Naive B cell (primary cell): ENCODE measurements at regions not wholly inside any gene's neighbourhood (a gene's known extent, or its start where the extent isn't known, plus 50 kb on each side); places are given as distances from the start of the nearest gene placed in this dataset.
A peak's percentile ranks its signal among the peaks of the same experiment; 100 is the strongest.

ENCODE experiments used
- ATAC-seq, 2 donors: fragments of 150-1000 bp; cut with Tn5 transposase; 2 replicates each; pipeline ENCODE4 v1.10.0; 2021; ENCODE audit warnings: low read depth in 2 of 2, mild to moderate bottlenecking in 2 of 2, moderate library complexity in 2 of 2
- DNase-seq: peaks from one replicate; pipeline ENCODE4 v3.0.0; 2022
- H3K27ac Mint-ChIP-seq, 6 donors: one replicate each; pipeline ENCODE4 v1.8.0; 2020 to 2022; ENCODE audit warnings: mild to moderate bottlenecking in 6 of 6, mixed read lengths in 6 of 6, moderate library complexity in 5 of 6, inconsistent platforms in 2 of 6
- H3K27me3 Mint-ChIP-seq, 3 donors: one replicate each; pipeline ENCODE4 v1.8.0; 2021 to 2022; ENCODE audit warnings: mixed read lengths in 3 of 3, mild to moderate bottlenecking in 1 of 3
- H3K36me3 Mint-ChIP-seq, 2 donors: one replicate each; pipeline ENCODE4 v1.8.0; 2020 to 2022; ENCODE audit warnings: mixed read lengths in 2 of 2, inconsistent platforms in 1 of 2, mild to moderate bottlenecking in 1 of 2
- H3K4me1 Mint-ChIP-seq, 3 donors: one replicate each; pipeline ENCODE4 v1.8.0; 2020 to 2022; ENCODE audit warnings: mixed read lengths in 3 of 3, inconsistent platforms in 1 of 3, mild to moderate bottlenecking in 1 of 3, moderate library complexity in 1 of 3
- H3K4me3 Mint-ChIP-seq, 8 donors: one replicate each; pipeline ENCODE4 v1.8.0; 2020 to 2022; ENCODE audit warnings: mild to moderate bottlenecking in 8 of 8, mixed read lengths in 8 of 8, moderate library complexity in 8 of 8, inconsistent platforms in 2 of 8
- H3K9me3 Mint-ChIP-seq, 7 donors: one replicate each; pipeline ENCODE4 v1.8.0; 2020 to 2022; ENCODE audit warnings: mixed read lengths in 7 of 7, mild to moderate bottlenecking in 5 of 7, inconsistent platforms in 2 of 7, moderate library complexity in 1 of 7

DNA sequence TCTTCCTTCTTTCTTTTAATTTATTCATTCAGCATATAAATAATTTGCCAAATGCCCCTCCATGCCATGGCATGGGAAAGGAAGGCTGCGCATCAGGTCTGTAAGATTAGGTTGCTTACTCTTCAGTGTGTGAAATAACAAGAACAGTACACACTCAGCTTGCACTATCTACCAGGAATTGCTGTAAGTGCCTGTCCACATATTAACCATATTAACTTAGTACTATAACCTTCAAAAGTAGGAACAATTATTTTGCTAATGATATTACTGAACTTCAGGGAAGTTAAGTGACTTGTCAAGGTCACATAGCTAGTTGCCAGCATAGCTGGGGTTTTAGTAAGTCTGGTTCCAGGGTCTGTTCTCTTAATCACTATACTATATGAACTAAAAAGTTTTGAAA, 89.2 kb upstream of the PMFBP1 start:
- no peak for ATAC-seq
- Mint-ChIP-seq H3K4me1 (no peaks in the 10 kb centered on the region), H3K27ac (no peak overlapping the region)

DNA sequence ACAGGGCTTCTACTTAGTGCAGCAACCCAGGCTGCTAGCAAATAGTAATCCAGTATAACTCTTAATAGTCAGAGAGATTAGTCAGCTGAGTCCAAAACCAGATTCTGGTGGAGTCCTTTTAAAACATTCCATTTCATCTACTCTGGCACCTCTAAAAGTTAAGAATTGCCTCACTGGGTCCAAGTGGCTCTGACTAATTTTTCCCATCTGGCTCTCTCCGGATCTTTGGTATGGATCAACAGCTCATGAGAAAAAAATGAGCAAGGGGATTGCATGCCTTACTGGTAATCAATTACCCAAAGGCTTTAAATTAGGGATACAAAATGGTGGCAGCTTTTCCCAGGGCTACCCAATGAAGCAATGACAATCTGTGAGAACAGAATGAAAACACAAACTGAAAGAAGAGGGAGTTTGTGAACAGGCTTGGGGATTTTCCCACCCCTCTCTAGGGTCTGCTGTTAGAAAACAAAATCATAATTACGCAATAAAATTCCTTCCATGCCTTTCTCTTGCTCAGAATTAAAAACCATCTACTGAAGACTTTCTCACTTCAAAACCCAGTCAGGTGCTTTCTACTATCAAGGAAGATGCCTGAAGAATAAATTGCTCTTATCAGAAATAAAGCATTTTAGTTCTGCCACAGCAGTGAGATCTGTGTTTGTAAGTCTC, 84.6 kb upstream of the PMFBP1 start:
- ATAC-seq: no peak
- DNase-seq: no peak
- Mint-ChIP-seq H3K27me3 (no peaks in the 10 kb centered on the region), H3K4me3 (no peak overlapping the region), H3K9me3 (peaks cover 0 to 6% (median 0%) of the 10 kb centered on the region in 7 donors), H3K27ac (no peak overlapping the region), H3K36me3 (no peaks in the 10 kb centered on the region), H3K4me1 (no peaks in the 10 kb centered on the region)

More for the DNA sequence above, 89.2 kb upstream of the PMFBP1 start:
- no peak overlapping the region for H3K4me3 Mint-ChIP-seq
- peaks cover 0 to 6% (median 0%) of the 10 kb centered on the region in 7 donors for H3K9me3 Mint-ChIP-seq
- H3K27me3 Mint-ChIP-seq: no peaks in the 10 kb centered on the region
- H3K36me3 Mint-ChIP-seq: no peaks in the 10 kb centered on the region
- DNase-seq: no peak

DNA sequence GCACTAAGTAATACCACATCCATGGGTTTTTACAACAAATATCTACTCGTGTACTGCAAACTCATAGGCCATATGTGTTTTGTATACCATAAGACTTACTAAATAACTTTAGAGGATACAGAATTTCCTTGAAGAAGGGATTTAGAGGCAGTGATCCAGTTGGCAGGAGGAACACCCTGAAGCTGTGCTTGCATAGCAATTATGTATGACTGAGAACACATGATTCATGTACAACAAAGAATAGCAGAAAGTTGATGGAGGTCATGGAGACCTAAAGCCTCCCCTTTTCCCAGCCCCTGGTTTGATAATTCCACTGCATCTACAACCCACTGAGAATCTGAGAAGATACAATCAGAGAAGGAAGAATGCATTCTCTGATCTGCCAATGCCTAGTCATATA, 83.8 kb upstream of the PMFBP1 start:
- no peak for DNase-seq

DNA sequence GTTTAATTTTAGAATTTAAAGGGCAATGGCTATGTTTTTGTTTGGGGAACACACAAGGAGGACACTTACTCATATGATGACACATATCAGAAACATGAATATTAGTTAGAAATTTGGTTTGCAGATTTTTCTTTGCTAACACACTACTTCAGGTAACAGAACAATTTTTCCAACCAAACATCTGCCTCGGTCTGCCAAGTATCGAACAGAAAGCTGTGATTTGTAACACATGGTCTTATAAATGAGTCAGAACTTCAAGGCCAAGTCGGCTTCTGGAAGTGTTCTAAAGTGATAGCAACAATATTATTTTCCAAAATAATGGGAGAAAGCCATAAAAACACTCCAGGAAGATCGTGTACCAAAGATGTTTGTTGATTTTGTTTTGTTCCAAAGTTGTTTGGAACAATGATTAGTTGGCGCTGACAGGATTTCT, 75.9 kb upstream of the PMFBP1 start:
- DNase-seq: no peak
- H3K27me3 Mint-ChIP-seq: no peaks in the 10 kb centered on the region
- no peaks in the 10 kb centered on the region for H3K36me3 Mint-ChIP-seq
- H3K4me1 Mint-ChIP-seq: no peaks in the 10 kb centered on the region
- ATAC-seq: no peak
- no peak overlapping the region for H3K27ac Mint-ChIP-seq
- no peaks in the 10 kb centered on the region for H3K9me3 Mint-ChIP-seq
- no peak overlapping the region for H3K4me3 Mint-ChIP-seq

More for the DNA sequence above, 83.8 kb upstream of the PMFBP1 start:
- H3K27ac Mint-ChIP-seq: no peak overlapping the region
- no peaks in the 10 kb centered on the region for H3K27me3 Mint-ChIP-seq
- no peak overlapping the region for H3K4me3 Mint-ChIP-seq
- H3K4me1 Mint-ChIP-seq: no peaks in the 10 kb centered on the region
- no peaks in the 10 kb centered on the region for H3K36me3 Mint-ChIP-seq
- peaks cover 0 to 6% (median 0%) of the 10 kb centered on the region in 7 donors for H3K9me3 Mint-ChIP-seq
- ATAC-seq: no peak

DNA sequence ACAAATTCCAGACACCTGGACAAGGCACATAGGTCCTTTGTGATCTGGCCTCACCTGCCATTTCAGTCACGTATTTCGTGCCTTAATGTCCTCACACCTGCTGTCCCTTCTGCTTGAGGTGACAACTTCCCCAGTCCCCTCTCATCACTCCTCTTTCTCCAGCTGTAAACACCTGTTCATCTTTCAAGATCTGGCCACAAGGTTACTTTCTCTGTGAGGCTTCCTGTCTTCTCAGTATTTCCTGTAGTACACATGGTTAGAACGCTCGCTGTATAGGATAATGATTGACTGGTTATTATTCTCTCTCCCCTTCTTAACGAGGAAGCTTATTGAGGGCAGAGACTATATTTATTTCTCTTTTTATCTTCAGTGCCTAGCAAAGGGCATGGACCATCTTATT, 74.5 kb upstream of the PMFBP1 start:
- ATAC-seq: no peak
- H3K27ac Mint-ChIP-seq: peak overlapping the region in 1 of 6 donors; percentile 54
- no peak for DNase-seq
- H3K4me3 Mint-ChIP-seq: no peak overlapping the region
- H3K27me3 Mint-ChIP-seq: no peaks in the 10 kb centered on the region
- no peaks in the 10 kb centered on the region for H3K36me3 Mint-ChIP-seq
- no peaks in the 10 kb centered on the region for H3K9me3 Mint-ChIP-seq
- no peaks in the 10 kb centered on the region for H3K4me1 Mint-ChIP-seq

DNA sequence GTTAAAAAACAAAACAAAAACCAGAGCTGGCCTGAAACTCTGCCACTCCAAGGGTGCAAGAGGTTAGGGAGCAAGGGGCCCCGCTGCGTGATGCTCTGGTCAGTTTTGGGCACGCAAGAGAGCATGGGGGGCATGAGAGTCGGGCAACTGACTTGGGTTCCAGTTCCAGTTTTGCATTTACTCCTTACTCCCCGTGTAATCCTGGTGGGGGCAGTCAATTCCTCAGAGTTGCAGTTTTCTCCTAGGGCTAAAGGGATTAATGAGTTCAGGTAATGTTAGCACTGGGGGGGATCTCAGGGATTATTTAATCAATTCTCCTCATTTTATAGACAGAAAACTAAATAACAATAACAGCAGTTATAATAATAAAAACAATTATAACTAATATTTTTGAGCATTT, 72.9 kb upstream of the PMFBP1 start:
- Mint-ChIP-seq H3K27me3 (no peaks in the 10 kb centered on the region), H3K4me3 (no peak overlapping the region), H3K36me3 (no peaks in the 10 kb centered on the region), H3K27ac (no peak overlapping the region), H3K4me1 (no peaks in the 10 kb centered on the region), H3K9me3 (no peaks in the 10 kb centered on the region)
- DNase-seq (no peak), ATAC-seq (no peak)

DNA sequence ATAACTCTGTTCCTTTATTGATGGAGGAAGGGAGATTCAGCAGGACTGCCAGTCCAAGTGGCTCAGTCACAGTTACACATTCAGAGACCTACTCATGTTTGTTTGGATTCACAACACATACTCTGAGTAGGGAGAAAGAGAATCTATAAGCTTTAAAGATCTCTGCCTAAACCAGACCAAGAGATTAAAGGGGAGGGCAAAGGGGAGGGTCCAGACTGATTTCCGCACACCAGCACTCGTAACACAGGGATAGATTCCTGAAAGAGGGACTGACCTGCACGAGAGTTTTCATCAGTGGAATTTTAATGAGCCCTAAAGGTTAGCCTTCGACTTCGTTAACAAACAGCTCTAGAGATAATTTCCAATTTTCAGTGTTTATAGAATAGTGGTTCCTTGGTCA, 71.7 kb upstream of the PMFBP1 start:
- ATAC-seq (no peak), DNase-seq (no peak)
- no peak overlapping the region for H3K27ac Mint-ChIP-seq
- no peaks in the 10 kb centered on the region for H3K9me3 Mint-ChIP-seq
- no peaks in the 10 kb centered on the region for H3K36me3 Mint-ChIP-seq
- no peaks in the 10 kb centered on the region for H3K4me1 Mint-ChIP-seq
- H3K4me3 Mint-ChIP-seq: no peak overlapping the region
- H3K27me3 Mint-ChIP-seq: no peaks in the 10 kb centered on the region

DNA sequence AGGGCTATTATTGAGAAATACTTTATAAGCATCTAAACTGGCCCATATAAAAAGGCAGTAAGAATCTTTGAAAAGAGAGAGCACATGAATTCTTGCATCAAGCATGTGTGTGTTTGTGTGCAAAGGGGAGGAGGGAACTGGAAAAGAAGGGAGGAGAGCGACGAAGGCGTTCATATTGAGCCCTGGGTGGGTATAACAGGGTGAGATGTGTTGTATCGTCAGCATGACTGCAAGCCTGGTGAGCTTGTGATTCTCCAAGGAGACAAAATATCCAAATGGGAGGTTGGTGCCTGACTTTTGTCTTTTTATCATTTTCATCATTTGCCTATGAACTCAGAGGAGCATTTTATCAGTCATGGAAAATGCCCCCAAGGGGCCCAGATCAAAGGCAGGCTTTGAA, 70.8 kb upstream of the PMFBP1 start:
- no peaks in the 10 kb centered on the region for H3K27me3 Mint-ChIP-seq
- no peaks in the 10 kb centered on the region for H3K36me3 Mint-ChIP-seq
- DNase-seq (no peak), ATAC-seq (no peak)
- no peaks in the 10 kb centered on the region for H3K9me3 Mint-ChIP-seq
- no peak overlapping the region for H3K4me3 Mint-ChIP-seq
- H3K4me1 Mint-ChIP-seq: no peaks in the 10 kb centered on the region
- no peak overlapping the region for H3K27ac Mint-ChIP-seq

DNA sequence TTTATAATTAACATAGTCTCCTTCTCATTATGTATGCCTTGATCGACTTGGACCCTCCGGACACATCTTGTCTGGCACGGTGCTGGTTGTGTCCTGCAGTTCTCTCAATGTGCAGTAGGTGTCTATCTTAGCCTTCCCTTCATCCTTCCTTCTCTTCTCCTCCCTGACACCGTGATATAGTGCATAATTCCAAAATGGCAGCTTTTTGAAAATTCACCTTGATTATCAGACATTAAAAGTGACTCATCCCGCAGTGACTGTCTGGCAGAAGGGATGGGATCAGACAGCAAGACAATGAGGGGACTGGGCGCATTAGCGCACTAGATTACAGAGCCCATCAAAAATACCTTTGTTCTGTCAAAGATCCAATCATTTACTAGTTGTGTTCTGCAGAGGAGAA, 70.0 kb upstream of the PMFBP1 start:
- peak; percentile 0 for DNase-seq

DNA sequence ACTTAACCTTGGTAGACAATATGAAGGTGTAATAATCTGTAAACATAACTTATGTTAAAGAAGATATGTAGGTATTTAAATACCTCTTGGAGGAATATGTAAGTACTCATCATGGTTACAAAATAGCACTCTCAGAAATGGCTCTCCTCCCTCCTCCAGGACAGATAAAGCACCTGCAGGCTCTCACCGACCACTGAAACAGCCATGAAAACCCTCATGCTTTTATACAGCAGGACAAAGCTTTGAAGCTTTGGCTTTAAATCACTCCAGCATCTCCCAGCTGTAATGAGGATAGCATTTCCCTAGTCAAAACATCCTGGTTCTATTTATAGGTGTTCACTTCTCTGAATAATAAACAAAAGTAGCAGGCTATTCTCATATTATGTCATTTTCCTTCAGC, 69.1 kb upstream of the PMFBP1 start:
- no peak for DNase-seq
- Mint-ChIP-seq H3K4me3 (no peak overlapping the region), H3K4me1 (no peaks in the 10 kb centered on the region), H3K27ac (no peak overlapping the region), H3K36me3 (peaks cover 0 to 1% of the 10 kb centered on the region in 2 donors), H3K27me3 (no peaks in the 10 kb centered on the region), H3K9me3 (no peaks in the 10 kb centered on the region)
- ATAC-seq: no peak

More for the DNA sequence above, 70.0 kb upstream of the PMFBP1 start:
- Mint-ChIP-seq H3K4me3 (no peak overlapping the region), H3K27ac (no peak overlapping the region), H3K9me3 (no peaks in the 10 kb centered on the region), H3K4me1 (no peaks in the 10 kb centered on the region), H3K27me3 (no peaks in the 10 kb centered on the region), H3K36me3 (no peaks in the 10 kb centered on the region)
- no peak for ATAC-seq

DNA sequence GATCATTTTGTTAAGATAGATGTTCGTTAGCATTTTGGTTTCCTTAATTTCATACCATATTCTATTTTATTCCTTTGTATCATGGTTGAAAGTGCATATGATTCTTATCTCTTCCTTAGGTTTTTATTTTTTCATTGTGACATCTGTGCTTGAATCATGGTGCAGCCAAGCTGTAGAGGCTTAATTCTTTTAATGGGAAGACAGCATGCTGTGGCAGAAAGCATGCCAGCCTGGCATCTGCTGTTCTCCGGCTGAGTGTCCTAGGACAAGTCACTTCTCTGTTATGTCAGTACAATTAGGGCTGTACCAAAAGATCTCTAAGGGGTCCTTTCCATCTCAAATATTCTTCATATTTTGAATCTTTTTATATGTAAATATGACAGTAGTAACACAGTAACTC, 68.5 kb upstream of the PMFBP1 start:
- ATAC-seq: no peak
- no peaks in the 10 kb centered on the region for H3K9me3 Mint-ChIP-seq
- DNase-seq: no peak

DNA sequence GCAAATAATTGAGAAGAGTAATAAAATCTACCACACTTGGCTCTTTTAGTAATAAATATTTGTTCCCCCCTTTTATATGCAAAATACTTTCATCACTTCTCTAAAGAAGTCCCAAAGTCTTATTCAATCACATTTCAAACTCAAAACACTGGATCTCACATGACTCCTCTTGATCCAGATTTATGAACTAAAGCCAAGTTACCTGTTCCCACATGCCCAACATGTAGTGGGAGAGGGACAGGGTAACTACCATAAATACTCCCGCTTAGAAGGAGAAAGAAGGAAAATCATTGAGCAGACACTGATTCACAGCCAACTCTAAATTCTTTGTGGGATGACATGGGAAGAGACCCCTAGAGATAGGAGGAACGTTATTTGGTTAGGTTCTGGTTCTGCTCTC, 64.9 kb upstream of the PMFBP1 start:
- Mint-ChIP-seq H3K36me3 (peaks cover 0 to 5% of the 10 kb centered on the region in 2 donors), H3K4me1 (no peaks in the 10 kb centered on the region), H3K9me3 (peaks cover 0 to 2% (median 0%) of the 10 kb centered on the region in 7 donors), H3K27ac (peak overlapping the region in 1 of 6 donors; percentile 75), H3K27me3 (no peaks in the 10 kb centered on the region), H3K4me3 (no peak overlapping the region)
- DNase-seq (no peak), ATAC-seq (no peak)

More for the DNA sequence above, 68.5 kb upstream of the PMFBP1 start:
- Mint-ChIP-seq H3K27me3 (no peaks in the 10 kb centered on the region), H3K4me1 (no peaks in the 10 kb centered on the region), H3K27ac (no peak overlapping the region), H3K36me3 (peaks cover 0 to 5% of the 10 kb centered on the region in 2 donors), H3K4me3 (no peak overlapping the region)

DNA sequence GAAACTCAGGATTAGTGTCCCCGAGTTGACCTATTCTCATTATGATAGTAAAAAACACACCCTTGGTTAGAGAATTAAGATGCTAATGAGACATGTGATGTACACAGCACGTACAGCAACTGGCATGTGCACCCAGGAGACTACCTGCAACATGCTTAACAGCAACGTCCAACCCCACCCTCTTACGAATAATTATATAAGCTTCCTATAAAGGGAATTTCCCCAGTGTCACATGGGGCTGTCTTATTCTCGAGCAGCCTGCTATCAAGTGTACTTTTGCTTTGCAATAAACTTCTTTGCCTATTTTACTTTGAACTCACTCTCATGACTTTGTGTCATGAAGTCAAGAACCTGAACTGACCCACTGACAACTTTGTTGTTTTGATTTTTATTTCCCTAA, 62.4 kb upstream of the PMFBP1 start:
- Mint-ChIP-seq H3K9me3 (peaks cover 0 to 4% (median 0%) of the 10 kb centered on the region in 7 donors), H3K4me3 (no peak overlapping the region), H3K27me3 (no peaks in the 10 kb centered on the region), H3K27ac (no peak overlapping the region), H3K36me3 (peaks cover 5 to 7% of the 10 kb centered on the region in 2 donors), H3K4me1 (no peaks in the 10 kb centered on the region)
- ATAC-seq (no peak), DNase-seq (no peak)

DNA sequence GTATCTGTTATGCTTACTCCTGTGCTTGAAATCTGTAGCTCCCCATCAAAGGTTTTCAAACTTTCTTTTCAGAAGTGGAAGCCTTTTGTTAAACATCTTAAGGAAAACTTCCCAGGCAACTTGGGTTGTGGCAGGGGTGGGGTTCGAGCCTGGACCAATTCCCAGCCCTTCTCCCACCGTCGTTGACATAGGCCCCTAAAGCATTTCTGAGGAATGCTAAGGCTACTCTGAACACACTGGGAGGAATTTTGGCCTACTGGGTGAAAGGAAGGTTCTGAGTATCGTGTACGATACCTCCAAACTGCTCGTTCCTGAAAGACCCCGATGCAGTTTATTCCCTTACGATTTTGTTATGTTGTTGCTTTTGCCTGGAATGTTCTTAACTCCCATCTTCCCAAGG, 56.1 kb upstream of the PMFBP1 start:
- H3K4me1 Mint-ChIP-seq: no peaks in the 10 kb centered on the region
- no peak for ATAC-seq
- H3K27me3 Mint-ChIP-seq: no peaks in the 10 kb centered on the region
- DNase-seq: no peak
- peak overlapping the region in 1 of 8 donors; percentile 42 for H3K4me3 Mint-ChIP-seq
- peaks cover 0 to 7% of the 10 kb centered on the region in 2 donors for H3K36me3 Mint-ChIP-seq
- H3K27ac Mint-ChIP-seq: no peak overlapping the region
- peaks cover 0 to 4% (median 0%) of the 10 kb centered on the region in 7 donors for H3K9me3 Mint-ChIP-seq

DNA sequence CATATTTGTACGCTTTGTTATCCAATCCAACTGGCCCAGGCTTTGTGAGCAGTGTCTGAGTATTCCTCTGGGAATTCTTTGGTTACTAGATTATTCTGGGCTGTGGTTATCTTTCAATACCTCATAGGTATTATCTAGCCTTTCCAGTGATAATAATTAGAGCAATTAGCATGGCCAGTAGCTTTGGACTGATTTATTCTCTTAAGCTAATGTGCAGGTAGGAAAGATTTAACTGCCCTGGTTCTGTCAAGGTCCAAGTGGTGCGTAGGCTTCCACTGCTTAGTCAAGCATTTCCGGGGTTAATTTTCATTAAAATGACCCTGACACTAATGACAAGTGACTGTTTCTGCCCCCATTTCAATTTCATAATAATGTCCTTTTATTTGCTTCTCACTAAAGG, 54.2 kb upstream of the PMFBP1 start:
- H3K36me3 Mint-ChIP-seq: peaks cover 0 to 7% of the 10 kb centered on the region in 2 donors
- H3K4me3 Mint-ChIP-seq: no peak overlapping the region
- H3K4me1 Mint-ChIP-seq: no peaks in the 10 kb centered on the region
- no peaks in the 10 kb centered on the region for H3K27me3 Mint-ChIP-seq
- no peak overlapping the region for H3K27ac Mint-ChIP-seq
- ATAC-seq: no peak
- H3K9me3 Mint-ChIP-seq: peaks cover 0 to 4% (median 0%) of the 10 kb centered on the region in 7 donors
- no peak for DNase-seq
